CD4-positive, alpha-beta T cell (primary cell): ENCODE measurements at regions not wholly inside any gene's neighbourhood (a gene's known extent, or its start where the extent isn't known, plus 50 kb on each side); places are given as distances from the start of the nearest gene placed in this dataset.

Experiments used
- ATAC-seq: fragments of 200-7000 bp; cut with Tn5 transposase; one replicate; pipeline ENCODE4 v1.10.0; 2022; ENCODE audit warnings: mild to moderate bottlenecking; ENCODE audit not compliant: poor library complexity
- CTCF ChIA-PET: fragments of 350-600 bp; sonication (Branson Sonifier 250); formaldehyde crosslinking; loops from one replicate; lab custom pipeline; 2021; ENCODE audit warnings: antibody characterized with exemption, inconsistent platforms; lab: Charles Lee
- POLR2A ChIA-PET: fragments of 350-600 bp; sonication (Branson Sonifier 250); formaldehyde crosslinking; loops from one replicate; lab custom pipeline; 2021; ENCODE audit warnings: antibody characterized with exemption, inconsistent platforms; lab: Charles Lee
- DNase-seq, 14 experiments: peaks; one replicate each; pipeline ENCODE4 v3.0.0-alpha.2; 2013 to 2020; ENCODE audit warnings: mixed read lengths in 2 of 14
- H3K27ac ChIP-seq, 2 donors: one replicate each; pipeline versions ENCODE4 v1.5.1 to v1.7.0; 2013; ENCODE audit warnings: low read length in 2 of 2, low read depth in 1 of 2, mild to moderate bottlenecking in 1 of 2
- H3K27me3 ChIP-seq, 2 experiments: 1 replicate in 1 of 2; 2 replicates in 1 of 2; pipeline versions ENCODE4 v1.6.1 to v1.7.0; 2013; ENCODE audit warnings: low read length in 2 of 2, control low read depth in 1 of 2, mild to moderate bottlenecking in 1 of 2, moderate library complexity in 1 of 2; ENCODE audit not compliant: insufficient read depth in 2 of 2, control insufficient read depth in 1 of 2
- H3K36me3 ChIP-seq: one replicate; pipeline ENCODE4 v1.6.1; 2013; ENCODE audit warnings: low read length, control low read depth; ENCODE audit not compliant: insufficient read depth
- H3K4me1 ChIP-seq: one replicate; pipeline ENCODE4 v1.6.1; 2013; ENCODE audit warnings: low read length, control low read depth; ENCODE audit not compliant: insufficient read depth
- H3K4me3 ChIP-seq: one replicate; pipeline ENCODE4 v1.5.1; 2013; ENCODE audit warnings: mild to moderate bottlenecking, low read length, moderate library complexity
- H3K9me3 ChIP-seq, 2 experiments: 1 replicate in 1 of 2; 2 replicates in 1 of 2; pipeline versions ENCODE4 v1.6.1 to v1.7.0; 2013; ENCODE audit warnings: low read length in 2 of 2, mild to moderate bottlenecking in 2 of 2, control low read depth in 1 of 2, moderate library complexity in 1 of 2; ENCODE audit not compliant: control insufficient read depth in 1 of 2, insufficient read depth in 1 of 2
- H3K27ac Mint-ChIP-seq: one replicate; pipeline ENCODE4 v1.8.0; 2020; ENCODE audit warnings: mixed read lengths
- H3K27me3 Mint-ChIP-seq: one replicate; pipeline ENCODE4 v1.8.0; 2021; ENCODE audit warnings: mixed read lengths
- H3K36me3 Mint-ChIP-seq: one replicate; pipeline ENCODE4 v1.8.0; 2021; ENCODE audit warnings: low read depth, mixed read lengths
- H3K4me1 Mint-ChIP-seq: one replicate; pipeline ENCODE4 v1.8.0; 2021; ENCODE audit warnings: low read depth, mixed read lengths
- H3K4me3 Mint-ChIP-seq: one replicate; pipeline ENCODE4 v1.8.0; 2020; ENCODE audit warnings: mild to moderate bottlenecking, mixed read lengths
- H3K9me3 Mint-ChIP-seq: one replicate; pipeline ENCODE4 v1.8.0; 2020; ENCODE audit warnings: mixed read lengths
- CTCF ChIP-seq: fragments of 200-600 bp; IDR thresholded peaks from one replicate; pipeline ENCODE4 v1.8.0; 2022; ENCODE audit warnings: antibody characterized with exemption, mild to moderate bottlenecking
- intact Hi-C, 2 experiments: fragments of 100-400 bp; cut with DNase I in 1 of 2; cut with micrococcal nuclease in 1 of 2; formaldehyde crosslinking; loops; one replicate each; pipeline versions ENCODE4 v1.15.1 to v1.9.0; 2023 to 2025; cut with DNase I, micrococcal nuclease

GRCh38 chr7:17659126-17659525, 281.2 kb downstream of the SNX13 start:
- Histone ChIP-seq H3K27me3 (no peaks in the 10 kb centered on the region), H3K27ac (no peak overlapping the region), H3K4me1 (no peaks in the 10 kb centered on the region), H3K9me3 (no peaks in the 10 kb centered on the region), H3K36me3 (no peaks in the 10 kb centered on the region), H3K4me3 (no peak overlapping the region)
- CTCF ChIA-PET, result no interaction called here
- Mint-ChIP-seq H3K27ac (no peak overlapping the region), H3K4me3 (no peak overlapping the region), H3K4me1 (no peaks in the 10 kb centered on the region), H3K27me3 (no peaks in the 10 kb centered on the region), H3K9me3 (no peaks in the 10 kb centered on the region), H3K36me3 (no peaks in the 10 kb centered on the region)
- DNase-seq, result no peak
- POLR2A ChIA-PET, result no interaction called here
- ATAC-seq, result no peak
- intact Hi-C loops, result no loop called here
- TF ChIP-seq CTCF, result no peak

- POLR2A ChIA-PET, result no interaction called here
- no peaks in the 10 kb centered on the region for H3K9me3 Mint-ChIP-seq
- no peak overlapping the region for H3K4me3 Mint-ChIP-seq
- no peaks in the 10 kb centered on the region for H3K36me3 ChIP-seq
- no peaks in the 10 kb centered on the region for H3K4me1 ChIP-seq
- H3K27me3 Mint-ChIP-seq, result no peaks in the 10 kb centered on the region
- H3K4me1 Mint-ChIP-seq, result no peaks in the 10 kb centered on the region
- no peak for TF ChIP-seq CTCF
- H3K4me3 ChIP-seq, result no peak overlapping the region
- no peaks in the 10 kb centered on the region for H3K27me3 ChIP-seq
- no peaks in the 10 kb centered on the region for H3K36me3 Mint-ChIP-seq
- intact Hi-C loops, result no loop called here
- H3K27ac ChIP-seq, result no peak overlapping the region
- no peak for ATAC-seq
- no peak overlapping the region for H3K27ac Mint-ChIP-seq
- CTCF ChIA-PET, result interaction anchor here (0.9 kb wide), 1 partner anchor 13 kb away, joined by 3 read pairs; no protein-coding TSS in a partner anchor
- no peak for DNase-seq
- H3K9me3 ChIP-seq, result no peaks in the 10 kb centered on the region
Measured at GRCh38 chr7:17660116-17660515, 280.2 kb downstream of the SNX13 start.

GRCh38 chr7:17661982-17662585, 278.2 kb downstream of the SNX13 start:
- Mint-ChIP-seq H3K4me1 (no peaks in the 10 kb centered on the region), H3K9me3 (no peaks in the 10 kb centered on the region), H3K27me3 (peaks cover 4% of the 10 kb centered on the region), H3K36me3 (no peaks in the 10 kb centered on the region), H3K27ac (no peak overlapping the region), H3K4me3 (no peak overlapping the region)
- Histone ChIP-seq H3K27ac (no peak overlapping the region), H3K4me1 (no peaks in the 10 kb centered on the region), H3K27me3 (no peaks in the 10 kb centered on the region), H3K4me3 (no peak overlapping the region), H3K36me3 (no peaks in the 10 kb centered on the region), H3K9me3 (no peaks in the 10 kb centered on the region)
- no peak for ATAC-seq
- intact Hi-C loops, result no loop called here
- POLR2A ChIA-PET, result no interaction called here
- CTCF ChIA-PET, result no interaction called here
- no peak for DNase-seq
- TF ChIP-seq CTCF, result no peak
